Neutrophil (primary cell): ENCODE measurements at regions not wholly inside any gene's neighbourhood (a gene's known extent, or its start where the extent isn't known, plus 50 kb on each side); places are given as distances from the start of the nearest gene placed in this dataset.

Source experiments
- H3K27ac ChIP-seq: fragments of 200-600 bp; sonication (generic); 2 replicates; pipeline ENCODE4 v1.5.1; 2016; ENCODE audit warnings: mild to moderate bottlenecking, moderate library complexity
- H3K27me3 ChIP-seq: fragments of 200-600 bp; sonication (generic); 2 replicates; pipeline ENCODE4 v1.6.0; 2016; ENCODE audit warnings: mild to moderate bottlenecking
- H3K36me3 ChIP-seq: fragments of 200-600 bp; sonication (generic); 2 replicates; pipeline ENCODE4 v1.5.1; 2017
- H3K4me1 ChIP-seq, 2 experiments: fragments of 200-600 bp in 1 of 2; sonication (generic) in 1 of 2; 1 replicate in 1 of 2; 2 replicates in 1 of 2; pipeline versions ENCODE4 v1.5.1 to v1.6.1; 2013 to 2016; ENCODE audit warnings: low read depth in 1 of 2, low read length in 1 of 2, mild to moderate bottlenecking in 1 of 2, moderate library complexity in 1 of 2; ENCODE audit not compliant: control insufficient read depth in 1 of 2, insufficient read depth in 1 of 2
- H3K4me3 ChIP-seq, 2 experiments: fragments of 200-600 bp in 1 of 2; sonication (generic) in 1 of 2; 1 replicate in 1 of 2; 2 replicates in 1 of 2; pipeline ENCODE4 v1.5.1; 2013 to 2016; ENCODE audit warnings: low read depth in 1 of 2, low read length in 1 of 2, mild to moderate bottlenecking in 1 of 2, moderate library complexity in 1 of 2
- H3K9me3 ChIP-seq: fragments of 200-600 bp; sonication (generic); 2 replicates; pipeline ENCODE4 v1.5.1; 2016
- TF ChIP-seq, protein P1 (sequence below): fragments of 200-600 bp; sonication (generic); IDR thresholded peaks from 2 replicates; pipeline ENCODE4 v1.5.1; 2016; ENCODE audit warnings: antibody characterized with exemption

DNA sequence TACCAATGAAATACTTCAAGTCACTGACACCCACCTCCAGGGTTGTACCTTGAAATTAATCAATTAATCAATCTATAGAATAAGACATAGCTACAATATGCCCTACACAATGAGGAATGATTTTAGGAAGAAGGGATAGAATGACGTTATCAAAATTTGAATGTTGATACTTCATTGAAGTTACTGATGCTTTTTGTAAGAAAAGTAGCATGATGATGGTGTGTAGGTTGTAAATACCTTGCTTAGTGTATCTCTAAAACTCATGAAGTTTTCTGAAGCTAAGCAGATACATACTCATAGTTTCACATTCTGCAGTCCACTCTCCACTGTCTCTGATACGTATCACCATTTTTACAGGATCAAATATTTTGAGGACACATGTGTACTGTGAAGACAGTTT is 670.4 kb upstream of the GOT2 start:
- no peaks in the 10 kb centered on the region for H3K9me3 ChIP-seq
- H3K27me3 ChIP-seq, result no peaks in the 10 kb centered on the region
- no peaks in the 10 kb centered on the region for H3K36me3 ChIP-seq
- no peak overlapping the region for H3K4me3 ChIP-seq
- no peaks in the 10 kb centered on the region for H3K4me1 ChIP-seq
- H3K27ac ChIP-seq, result no peak overlapping the region
- TF ChIP-seq, protein P1, sequence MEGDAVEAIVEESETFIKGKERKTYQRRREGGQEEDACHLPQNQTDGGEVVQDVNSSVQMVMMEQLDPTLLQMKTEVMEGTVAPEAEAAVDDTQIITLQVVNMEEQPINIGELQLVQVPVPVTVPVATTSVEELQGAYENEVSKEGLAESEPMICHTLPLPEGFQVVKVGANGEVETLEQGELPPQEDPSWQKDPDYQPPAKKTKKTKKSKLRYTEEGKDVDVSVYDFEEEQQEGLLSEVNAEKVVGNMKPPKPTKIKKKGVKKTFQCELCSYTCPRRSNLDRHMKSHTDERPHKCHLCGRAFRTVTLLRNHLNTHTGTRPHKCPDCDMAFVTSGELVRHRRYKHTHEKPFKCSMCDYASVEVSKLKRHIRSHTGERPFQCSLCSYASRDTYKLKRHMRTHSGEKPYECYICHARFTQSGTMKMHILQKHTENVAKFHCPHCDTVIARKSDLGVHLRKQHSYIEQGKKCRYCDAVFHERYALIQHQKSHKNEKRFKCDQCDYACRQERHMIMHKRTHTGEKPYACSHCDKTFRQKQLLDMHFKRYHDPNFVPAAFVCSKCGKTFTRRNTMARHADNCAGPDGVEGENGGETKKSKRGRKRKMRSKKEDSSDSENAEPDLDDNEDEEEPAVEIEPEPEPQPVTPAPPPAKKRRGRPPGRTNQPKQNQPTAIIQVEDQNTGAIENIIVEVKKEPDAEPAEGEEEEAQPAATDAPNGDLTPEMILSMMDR, result no peak

DNA sequence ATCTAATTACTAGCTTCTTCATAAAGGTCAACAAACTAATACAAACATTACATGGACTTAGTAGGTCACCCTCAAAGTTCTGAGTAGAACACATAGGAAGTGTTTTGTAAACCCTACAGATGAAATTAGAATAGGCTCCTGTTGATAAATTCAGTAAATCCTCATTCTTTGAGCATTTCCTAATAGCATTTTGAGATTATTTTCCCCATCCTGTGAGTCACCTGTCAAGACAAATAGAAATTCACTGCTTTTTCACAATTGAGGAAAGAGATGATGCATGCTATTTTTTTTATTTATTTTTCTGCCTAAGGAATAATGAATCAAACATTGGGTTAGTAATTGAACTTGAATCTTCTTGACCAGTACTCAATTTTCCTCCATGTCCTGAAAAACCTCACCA is 666.7 kb upstream of the GOT2 start:
- H3K9me3 ChIP-seq, result no peaks in the 10 kb centered on the region
- no peaks in the 10 kb centered on the region for H3K36me3 ChIP-seq
- H3K27ac ChIP-seq, result no peak overlapping the region
- no peaks in the 10 kb centered on the region for H3K4me1 ChIP-seq
- H3K4me3 ChIP-seq, result no peak overlapping the region
- TF ChIP-seq, protein P1, result no peak
- no peaks in the 10 kb centered on the region for H3K27me3 ChIP-seq

DNA sequence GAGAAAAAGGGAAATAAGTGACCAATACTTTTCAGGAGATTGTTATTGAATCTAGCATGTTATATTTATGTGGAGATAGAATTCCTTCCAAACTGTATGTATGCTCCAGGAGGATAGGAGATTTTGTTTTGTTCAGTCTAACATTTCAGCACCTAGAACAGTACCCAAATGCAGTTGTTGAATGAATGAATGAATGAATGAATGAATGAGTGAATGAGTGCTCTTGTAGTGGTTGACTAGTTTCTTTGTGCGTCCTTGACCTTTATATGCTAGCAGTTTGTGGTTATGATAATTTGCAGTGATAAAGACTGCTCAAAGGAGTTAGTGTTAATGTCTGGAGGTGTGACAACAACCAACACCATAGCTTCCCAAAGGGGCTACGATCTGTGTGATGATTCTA is 663.5 kb upstream of the GOT2 start:
- no peaks in the 10 kb centered on the region for H3K36me3 ChIP-seq
- no peak overlapping the region for H3K27ac ChIP-seq
- no peak overlapping the region for H3K4me3 ChIP-seq
- H3K4me1 ChIP-seq, result no peaks in the 10 kb centered on the region
- TF ChIP-seq, protein P1, result no peak
- no peaks in the 10 kb centered on the region for H3K9me3 ChIP-seq
- H3K27me3 ChIP-seq, result no peaks in the 10 kb centered on the region

GRCh38 chr16:59394526-59394925 is 660.4 kb upstream of the GOT2 start:
- Histone ChIP-seq H3K9me3 (no peaks in the 10 kb centered on the region), H3K4me1 (no peaks in the 10 kb centered on the region)

DNA sequence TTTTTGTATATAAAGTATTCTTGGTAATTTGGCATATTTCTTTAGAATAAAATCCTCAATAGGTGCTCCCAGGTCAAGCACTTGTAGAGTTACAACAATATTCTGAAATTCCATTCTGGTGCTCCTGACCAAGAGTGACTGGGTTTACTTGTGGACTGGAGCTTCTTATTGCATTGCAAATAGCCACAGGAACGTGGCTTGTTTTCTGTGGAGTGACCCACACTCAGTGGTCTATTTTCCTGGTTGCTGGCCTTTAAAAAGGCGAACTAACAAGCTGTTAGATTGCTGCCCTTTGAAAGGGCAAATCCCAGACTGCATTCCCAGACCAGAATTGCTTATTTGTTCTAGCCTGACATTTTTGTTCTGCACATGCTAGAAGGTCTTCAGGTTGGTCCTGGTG is 658.8 kb upstream of the GOT2 start:
- no peak overlapping the region for H3K4me3 ChIP-seq
- TF ChIP-seq, protein P1, result no peak

More at GRCh38 chr16:59394526-59394925, 660.4 kb upstream of the GOT2 start:
- no peaks in the 10 kb centered on the region for H3K36me3 ChIP-seq
- H3K27me3 ChIP-seq, result no peaks in the 10 kb centered on the region
- no peak overlapping the region for H3K27ac ChIP-seq
- TF ChIP-seq, protein P1, result no peak
- no peak overlapping the region for H3K4me3 ChIP-seq

More for the DNA sequence above, 658.8 kb upstream of the GOT2 start:
- no peaks in the 10 kb centered on the region for H3K27me3 ChIP-seq
- H3K36me3 ChIP-seq, result no peaks in the 10 kb centered on the region
- no peaks in the 10 kb centered on the region for H3K4me1 ChIP-seq
- no peak overlapping the region for H3K27ac ChIP-seq
- no peaks in the 10 kb centered on the region for H3K9me3 ChIP-seq
